ENCODE measurements at regions not wholly inside any gene's neighbourhood (a gene's known extent, or its start where the extent isn't known, plus 50 kb on each side); places are given as distances from the start of the nearest gene placed in this dataset.

- TF ChIP-seq POLR2AphosphoS5 (IDR thresholded peaks at IDR 0.05; ENCODE audit: borderline replicate concordance, low read depth, low read length) (no peak), EZH2 (IDR thresholded peaks at IDR 0.05) (no peak), FOXP2 (optimal IDR thresholded peaks at IDR 0.05; ENCODE audit: control extremely low read depth, extremely low read length, insufficient read depth) (no peak)
Measured at GRCh38 chr6:22643780-22644179, 74.4 kb downstream of the HDGFL1 start.
